ENCODE measurements at regions not wholly inside any gene's neighbourhood (a gene's known extent, or its start where the extent isn't known, plus 50 kb on each side); places are given as distances from the start of the nearest gene placed in this dataset.

DNA sequence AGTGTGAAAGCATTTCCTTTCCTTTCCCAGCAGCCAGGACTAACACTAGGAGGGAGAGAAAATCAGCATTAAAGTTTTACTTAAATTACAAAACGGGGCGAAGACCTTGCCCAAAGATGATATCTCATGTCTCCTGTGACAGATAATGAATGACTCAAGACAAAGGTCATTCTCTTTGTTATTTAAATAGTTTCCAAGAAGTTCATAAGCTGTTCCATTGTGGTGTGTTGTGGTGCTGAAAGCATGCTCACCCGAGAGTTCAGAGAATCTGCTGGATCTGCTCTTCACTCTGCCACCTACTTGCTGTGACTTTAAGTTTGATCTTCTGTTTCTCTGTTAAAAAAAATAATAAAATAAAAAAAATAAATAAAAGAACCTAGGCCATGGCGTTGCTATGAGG lies 265.9 kb upstream of the NR4A3 start:
- H3K27ac Mint-ChIP-seq = no peak overlapping the region
- POLR2A ChIA-PET = no interaction called here
- no peak overlapping the region for H3K27ac ChIP-seq (ENCODE audit: low read length)
- ATAC-seq (replicated peaks in 1 of 4) (no peak), DNase-seq (no peak)
- H3K36me3 ChIP-seq (ENCODE audit: control insufficient read depth in 2 of 2, extremely low read depth in 1 of 2, insufficient read depth in 1 of 2, low read length in 1 of 2) = no peaks in the 10 kb centered on the region
- H3K9me3 Mint-ChIP-seq = peaks cover 11 to 17% (median 14%) of the 10 kb centered on the region in 3 donors
- H3K36me3 Mint-ChIP-seq = no peaks in the 10 kb centered on the region
- peaks cover 24 to 26% of the 10 kb centered on the region in 2 donors for H3K27me3 Mint-ChIP-seq
- WGBS (ENCODE audit: insufficient coverage) = 80% methylated on average over 1 of the region's 4 CpGs
- peaks cover 0 to 3% of the 10 kb centered on the region in 2 experiments for H3K27me3 ChIP-seq (replicated peaks in 1 of 2; ENCODE audit: control insufficient read depth in 2 of 2, extremely low read depth in 1 of 2, insufficient read depth in 2 of 2, low read length in 1 of 2)
- no peak overlapping the region for H3K4me3 ChIP-seq (ENCODE audit: control insufficient read depth in 1 of 2, extremely low read depth in 1 of 2, low read length in 1 of 2)
- no peak overlapping the region for H3K4me3 Mint-ChIP-seq
- CTCF ChIA-PET = no interaction called here
- H3K4me1 ChIP-seq (ENCODE audit: control insufficient read depth in 1 of 2, extremely low read depth in 1 of 2, insufficient read depth in 2 of 2, low read length in 2 of 2) = no peaks in the 10 kb centered on the region
- H3K4me1 Mint-ChIP-seq = no peaks in the 10 kb centered on the region
- no peaks in the 10 kb centered on the region for H3K9me3 ChIP-seq

DNA sequence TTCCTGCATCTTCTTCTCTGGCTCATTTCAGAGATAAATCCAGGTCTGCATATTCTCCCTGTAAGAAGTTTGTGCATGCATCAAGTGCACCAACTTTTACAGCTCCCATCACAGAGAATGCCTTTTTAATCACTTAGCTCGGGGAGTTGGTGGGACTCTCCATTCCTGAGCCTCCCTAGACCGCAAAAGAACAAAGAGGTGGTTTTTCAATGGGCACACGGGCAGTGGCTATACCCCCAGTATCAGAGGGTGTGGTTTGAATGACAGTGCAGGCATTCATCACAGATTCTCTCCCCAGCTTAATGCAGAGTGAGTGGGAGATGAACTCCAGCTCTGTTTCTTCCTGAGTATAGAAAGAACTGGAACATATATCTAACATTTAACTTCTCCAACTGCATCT lies 264.7 kb upstream of the NR4A3 start:
- Mint-ChIP-seq H3K4me3 (no peak overlapping the region), H3K27me3 (peaks cover 21 to 22% of the 10 kb centered on the region in 2 donors), H3K27ac (no peak overlapping the region), H3K36me3 (no peaks in the 10 kb centered on the region), H3K9me3 (peaks cover 7 to 14% (median 8%) of the 10 kb centered on the region in 3 donors), H3K4me1 (no peaks in the 10 kb centered on the region)
- ChIA-PET CTCF (no interaction called here), POLR2A (no interaction called here)
- ATAC-seq (replicated peaks in 1 of 4) (no peak), DNase-seq (no peak)
- H3K27me3 ChIP-seq (replicated peaks in 1 of 2; ENCODE audit: control insufficient read depth in 2 of 2, extremely low read depth in 1 of 2, insufficient read depth in 2 of 2, low read length in 1 of 2) = peaks cover 0 to 3% of the 10 kb centered on the region in 2 experiments
- no CpG with 5 or more reads among the region's 3 CpGs for WGBS (ENCODE audit: insufficient coverage)
- no peaks in the 10 kb centered on the region for H3K36me3 ChIP-seq (ENCODE audit: control insufficient read depth in 2 of 2, extremely low read depth in 1 of 2, insufficient read depth in 1 of 2, low read length in 1 of 2)
- H3K4me1 ChIP-seq (ENCODE audit: control insufficient read depth in 1 of 2, extremely low read depth in 1 of 2, insufficient read depth in 2 of 2, low read length in 2 of 2) = no peaks in the 10 kb centered on the region
- no peaks in the 10 kb centered on the region for H3K9me3 ChIP-seq
- no peak overlapping the region for H3K27ac ChIP-seq (ENCODE audit: low read length)
- no peak overlapping the region for H3K4me3 ChIP-seq (ENCODE audit: control insufficient read depth in 1 of 2, extremely low read depth in 1 of 2, low read length in 1 of 2)

DNA sequence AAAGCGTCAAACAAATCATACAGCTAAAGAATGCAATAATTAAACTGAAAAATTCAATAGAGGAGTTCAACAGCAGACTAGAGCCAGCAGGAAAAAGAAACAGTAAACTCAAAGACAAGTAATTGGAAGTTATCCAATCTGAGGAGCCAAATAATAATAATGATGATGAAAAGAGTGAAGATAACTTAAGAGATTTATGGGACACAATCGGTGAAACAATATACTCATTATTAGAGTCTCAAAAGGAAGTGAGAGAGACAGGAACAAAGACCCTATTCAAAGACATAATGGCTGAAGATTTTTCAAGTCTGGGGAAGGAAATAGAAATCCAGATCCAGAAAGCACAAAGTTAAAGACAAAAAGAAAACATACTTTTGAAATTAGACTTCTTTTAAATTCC lies 263.9 kb upstream of the NR4A3 start:
- no peaks in the 10 kb centered on the region for H3K36me3 Mint-ChIP-seq
- no CpG with 5 or more reads among the region's 2 CpGs for WGBS (ENCODE audit: insufficient coverage)
- POLR2A ChIA-PET = no interaction called here

DNA sequence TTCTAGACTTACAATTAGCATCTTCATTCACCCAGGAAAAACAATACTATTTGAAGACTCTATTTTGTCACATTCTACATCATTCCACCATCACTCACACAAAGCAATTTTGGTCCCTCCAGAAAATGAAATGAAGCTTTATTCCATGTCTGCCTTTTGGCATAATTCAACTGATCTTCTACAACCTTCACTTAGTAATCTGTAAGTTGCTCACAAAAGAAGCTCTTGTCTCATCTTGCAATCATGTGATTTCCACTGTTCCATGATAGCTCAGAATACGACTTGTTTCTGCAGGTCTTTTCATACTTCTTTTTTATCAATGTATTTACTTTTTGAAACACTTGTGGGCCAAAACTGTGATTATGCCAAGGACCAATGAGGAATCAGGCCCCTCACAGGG lies 261.9 kb upstream of the NR4A3 start:
- Mint-ChIP-seq H3K4me3 (no peak overlapping the region), H3K9me3 (peaks cover 6 to 8% (median 7%) of the 10 kb centered on the region in 3 donors), H3K4me1 (no peaks in the 10 kb centered on the region), H3K36me3 (no peaks in the 10 kb centered on the region), H3K27ac (no peak overlapping the region), H3K27me3 (peaks cover 0 to 7% of the 10 kb centered on the region in 2 donors)
- POLR2A ChIA-PET = no interaction called here
- Histone ChIP-seq H3K4me1 (ENCODE audit: control insufficient read depth in 1 of 2, extremely low read depth in 1 of 2, insufficient read depth in 2 of 2, low read length in 2 of 2) (no peaks in the 10 kb centered on the region), H3K36me3 (ENCODE audit: control insufficient read depth in 2 of 2, extremely low read depth in 1 of 2, insufficient read depth in 1 of 2, low read length in 1 of 2) (no peaks in the 10 kb centered on the region), H3K4me3 (ENCODE audit: control insufficient read depth in 1 of 2, extremely low read depth in 1 of 2, low read length in 1 of 2) (no peak overlapping the region), H3K9me3 (no peaks in the 10 kb centered on the region), H3K27ac (ENCODE audit: low read length) (no peak overlapping the region), H3K27me3 (replicated peaks in 1 of 2; ENCODE audit: control insufficient read depth in 2 of 2, extremely low read depth in 1 of 2, insufficient read depth in 2 of 2, low read length in 1 of 2) (no peaks in the 10 kb centered on the region)
- ATAC-seq (replicated peaks in 1 of 4) = no peak
- CTCF ChIA-PET = no interaction called here
- WGBS (ENCODE audit: insufficient coverage) = no CpG with 5 or more reads among the region's 1 CpG
- DNase-seq = no peak

More for the DNA sequence above, 263.9 kb upstream of the NR4A3 start:
- no peaks in the 10 kb centered on the region for H3K4me1 ChIP-seq (ENCODE audit: control insufficient read depth in 1 of 2, extremely low read depth in 1 of 2, insufficient read depth in 2 of 2, low read length in 2 of 2)
- peaks cover 0 to 3% of the 10 kb centered on the region in 2 experiments for H3K27me3 ChIP-seq (replicated peaks in 1 of 2; ENCODE audit: control insufficient read depth in 2 of 2, extremely low read depth in 1 of 2, insufficient read depth in 2 of 2, low read length in 1 of 2)
- H3K27ac Mint-ChIP-seq = no peak overlapping the region
- CTCF ChIA-PET = no interaction called here
- no peak overlapping the region for H3K4me3 ChIP-seq (ENCODE audit: control insufficient read depth in 1 of 2, extremely low read depth in 1 of 2, low read length in 1 of 2)
- H3K4me1 Mint-ChIP-seq = no peaks in the 10 kb centered on the region
- H3K9me3 ChIP-seq = no peaks in the 10 kb centered on the region
- H3K27ac ChIP-seq (ENCODE audit: low read length) = no peak overlapping the region
- no peak overlapping the region for H3K4me3 Mint-ChIP-seq
- ATAC-seq (replicated peaks in 1 of 4) (no peak), DNase-seq (no peak)
- H3K27me3 Mint-ChIP-seq = peaks cover 15 to 16% of the 10 kb centered on the region in 2 donors
- no peaks in the 10 kb centered on the region for H3K36me3 ChIP-seq (ENCODE audit: control insufficient read depth in 2 of 2, extremely low read depth in 1 of 2, insufficient read depth in 1 of 2, low read length in 1 of 2)
- peaks cover 6 to 12% (median 7%) of the 10 kb centered on the region in 3 donors for H3K9me3 Mint-ChIP-seq

DNA sequence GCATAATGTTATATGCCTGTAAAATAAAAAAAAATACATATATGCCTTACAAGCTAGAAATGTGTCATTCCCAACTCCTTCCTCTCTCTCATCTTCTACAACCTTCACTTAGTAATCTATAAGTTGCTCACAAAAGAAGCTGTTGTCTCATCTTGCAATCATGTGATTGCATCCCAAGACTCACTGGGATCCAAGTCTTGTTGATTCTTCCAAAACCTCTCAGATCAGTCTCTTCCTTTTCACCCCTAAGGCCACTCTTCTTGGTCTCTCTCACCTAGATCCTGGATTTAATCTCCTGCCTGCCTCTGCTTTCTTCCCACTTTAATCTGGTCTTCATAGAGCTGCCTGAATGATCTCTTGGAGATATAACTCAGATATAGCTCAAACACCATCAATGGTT lies 261.1 kb upstream of the NR4A3 start:
- H3K27ac ChIP-seq (ENCODE audit: low read length) = no peak overlapping the region
- Mint-ChIP-seq H3K4me3 (no peak overlapping the region), H3K36me3 (no peaks in the 10 kb centered on the region), H3K4me1 (no peaks in the 10 kb centered on the region), H3K9me3 (peaks cover 6 to 8% (median 7%) of the 10 kb centered on the region in 3 donors), H3K27ac (no peak overlapping the region), H3K27me3 (peaks cover 0 to 7% of the 10 kb centered on the region in 2 donors)
- DNase-seq (no peak), ATAC-seq (replicated peaks in 1 of 4) (no peak)
- ChIA-PET CTCF (no interaction called here), POLR2A (interaction anchor here in 1 of 2 donors (0.5 kb wide), 1 partner anchor 592 kb away, joined by 3 read pairs; no protein-coding TSS in a partner anchor)
- H3K4me1 ChIP-seq (ENCODE audit: control insufficient read depth in 1 of 2, extremely low read depth in 1 of 2, insufficient read depth in 2 of 2, low read length in 2 of 2) = no peaks in the 10 kb centered on the region
- no peaks in the 10 kb centered on the region for H3K36me3 ChIP-seq (ENCODE audit: control insufficient read depth in 2 of 2, extremely low read depth in 1 of 2, insufficient read depth in 1 of 2, low read length in 1 of 2)
- no peak overlapping the region for H3K4me3 ChIP-seq (ENCODE audit: control insufficient read depth in 1 of 2, extremely low read depth in 1 of 2, low read length in 1 of 2)
- no peaks in the 10 kb centered on the region for H3K27me3 ChIP-seq (replicated peaks in 1 of 2; ENCODE audit: control insufficient read depth in 2 of 2, extremely low read depth in 1 of 2, insufficient read depth in 2 of 2, low read length in 1 of 2)
- H3K9me3 ChIP-seq = no peaks in the 10 kb centered on the region

DNA sequence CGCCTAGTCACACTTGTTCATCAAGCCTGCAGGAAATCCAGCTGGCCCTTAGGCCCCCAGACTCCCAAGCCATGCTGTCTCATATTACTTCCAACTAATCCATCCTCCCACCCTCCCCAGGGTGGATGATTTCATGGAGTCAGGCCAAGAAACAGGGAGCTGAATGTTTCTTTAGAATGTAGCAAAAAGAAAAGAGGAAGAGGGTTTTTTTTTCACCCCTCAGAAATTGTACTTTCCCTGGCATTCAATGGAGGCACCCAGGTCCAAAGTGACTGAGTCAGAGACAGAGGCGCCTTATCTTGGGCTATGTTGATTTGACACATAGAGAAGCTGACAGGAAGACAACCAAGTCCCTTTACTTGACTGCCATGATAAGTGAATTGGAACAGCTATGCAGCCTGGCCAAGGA lies 260.2 kb upstream of the NR4A3 start:
- Mint-ChIP-seq H3K4me1 (no peaks in the 10 kb centered on the region), H3K36me3 (no peaks in the 10 kb centered on the region), H3K27ac (no peak overlapping the region), H3K9me3 (peaks cover 6 to 8% (median 7%) of the 10 kb centered on the region in 3 donors), H3K27me3 (peaks cover 3 to 13% of the 10 kb centered on the region in 2 donors), H3K4me3 (no peak overlapping the region)
- ChIA-PET POLR2A (no interaction called here), CTCF (no interaction called here)
- Histone ChIP-seq H3K27ac (ENCODE audit: low read length) (no peak overlapping the region), H3K4me3 (ENCODE audit: control insufficient read depth in 1 of 2, extremely low read depth in 1 of 2, low read length in 1 of 2) (no peak overlapping the region), H3K36me3 (ENCODE audit: control insufficient read depth in 2 of 2, extremely low read depth in 1 of 2, insufficient read depth in 1 of 2, low read length in 1 of 2) (no peaks in the 10 kb centered on the region), H3K27me3 (replicated peaks in 1 of 2; ENCODE audit: control insufficient read depth in 2 of 2, extremely low read depth in 1 of 2, insufficient read depth in 2 of 2, low read length in 1 of 2) (no peaks in the 10 kb centered on the region), H3K4me1 (ENCODE audit: control insufficient read depth in 1 of 2, extremely low read depth in 1 of 2, insufficient read depth in 2 of 2, low read length in 2 of 2) (no peaks in the 10 kb centered on the region), H3K9me3 (no peaks in the 10 kb centered on the region)
- ATAC-seq (replicated peaks in 1 of 4) (no peak), DNase-seq (no peak)
- 67% methylated on average over 1 of the region's 2 CpGs for WGBS (ENCODE audit: insufficient coverage)

DNA sequence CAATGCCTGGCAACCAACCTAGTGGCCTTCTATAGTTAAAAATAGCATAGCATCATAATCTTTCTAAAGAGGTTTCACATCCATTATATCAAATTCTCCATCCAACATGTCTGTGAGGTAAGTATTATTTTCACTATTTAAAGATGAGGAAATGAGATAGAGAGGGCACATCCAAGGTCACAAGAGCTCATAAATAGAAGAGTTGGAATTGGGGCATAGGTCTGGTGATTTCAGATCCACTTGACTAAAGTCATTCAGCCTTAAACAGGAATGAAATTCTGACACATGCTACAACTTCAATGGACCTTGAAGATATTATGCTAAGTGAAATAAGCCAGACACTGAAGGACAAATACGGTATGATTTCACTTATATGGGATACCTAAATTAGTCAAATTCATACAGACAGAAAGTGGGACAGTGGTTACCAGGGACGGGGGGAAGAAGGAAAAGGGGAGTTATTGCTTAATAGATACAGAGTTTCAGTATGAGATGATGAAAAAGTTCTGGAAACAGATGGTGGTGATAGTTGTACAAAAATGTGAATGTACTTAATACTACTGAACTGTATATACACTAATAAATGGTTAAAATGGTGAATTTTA lies 259.6 kb upstream of the NR4A3 start:
- CTCF ChIA-PET = no interaction called here

More for the DNA sequence above, 259.6 kb upstream of the NR4A3 start:
- Histone ChIP-seq H3K4me3 (ENCODE audit: control insufficient read depth in 1 of 2, extremely low read depth in 1 of 2, low read length in 1 of 2) (no peak overlapping the region), H3K36me3 (ENCODE audit: control insufficient read depth in 2 of 2, extremely low read depth in 1 of 2, insufficient read depth in 1 of 2, low read length in 1 of 2) (no peaks in the 10 kb centered on the region), H3K9me3 (no peaks in the 10 kb centered on the region), H3K27ac (ENCODE audit: low read length) (no peak overlapping the region), H3K27me3 (replicated peaks in 1 of 2; ENCODE audit: control insufficient read depth in 2 of 2, extremely low read depth in 1 of 2, insufficient read depth in 2 of 2, low read length in 1 of 2) (no peaks in the 10 kb centered on the region), H3K4me1 (ENCODE audit: control insufficient read depth in 1 of 2, extremely low read depth in 1 of 2, insufficient read depth in 2 of 2, low read length in 2 of 2) (no peaks in the 10 kb centered on the region)
- H3K27me3 Mint-ChIP-seq = peaks cover 4 to 16% of the 10 kb centered on the region in 2 donors
- no peaks in the 10 kb centered on the region for H3K4me1 Mint-ChIP-seq
- H3K36me3 Mint-ChIP-seq = no peaks in the 10 kb centered on the region
- WGBS (ENCODE audit: insufficient coverage) = no CpG with 5 or more reads among the region's 2 CpGs
- no peak overlapping the region for H3K4me3 Mint-ChIP-seq
- H3K9me3 Mint-ChIP-seq = peaks cover 6 to 8% (median 7%) of the 10 kb centered on the region in 3 donors
- no peak for DNase-seq
- ATAC-seq (replicated peaks in 1 of 4) = no peak
- POLR2A ChIA-PET = no interaction called here
- H3K27ac Mint-ChIP-seq = no peak overlapping the region
